ENCODE measurements at regions not wholly inside any gene's neighbourhood (a gene's known extent, or its start where the extent isn't known, plus 50 kb on each side); places are given as distances from the start of the nearest gene placed in this dataset.

DNA sequence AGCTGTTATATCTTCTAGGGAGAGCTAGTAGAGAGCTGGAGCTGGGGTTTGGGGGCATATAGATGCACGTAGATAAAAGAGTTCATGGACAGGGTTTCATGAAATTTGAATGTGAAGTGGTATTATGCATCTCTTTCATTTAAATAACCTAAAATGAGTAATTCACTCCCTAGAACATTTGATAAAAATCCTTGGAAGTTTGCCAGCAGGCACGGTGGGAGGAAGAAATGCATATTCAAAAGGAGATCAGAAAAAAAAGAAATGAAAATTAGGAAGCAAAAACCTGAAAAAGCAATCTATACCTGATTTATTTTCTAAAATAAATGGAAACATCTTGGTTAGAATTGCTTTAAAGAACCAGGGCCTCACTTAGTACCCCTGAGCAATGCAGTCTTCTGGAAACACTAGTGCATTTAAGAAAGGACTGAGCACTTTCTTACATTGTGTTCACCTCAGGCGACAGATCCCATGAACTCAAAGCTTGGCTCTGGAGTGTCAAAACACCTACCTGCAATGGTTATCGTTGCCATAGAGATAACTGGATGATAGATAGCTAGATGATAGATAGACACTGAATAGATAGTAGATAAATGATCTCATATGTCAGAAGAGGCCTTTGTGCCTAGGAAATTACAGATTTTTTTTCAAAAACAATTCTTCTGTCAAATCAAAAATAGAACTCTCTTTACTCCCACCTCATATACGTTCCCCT is 458.6 kb upstream of the THRB start:
- H3K4me3 ChIP-seq = no peak overlapping the region
- TF ChIP-seq RCOR1 (IDR thresholded peaks at IDR 0.05; ENCODE audit: low read depth, low read length) (no peak), CHD4 (IDR thresholded peaks at IDR 0.05; ENCODE audit: borderline replicate concordance) (no peak), HOXB13 (CRISPR knock-in tag; IDR thresholded peaks at IDR 0.05; ENCODE audit: low read depth) (no peak), KDM1A (IDR thresholded peaks at IDR 0.05; ENCODE audit: low read depth) (no peak), MAZ (IDR thresholded peaks at IDR 0.05; ENCODE audit: borderline replicate concordance, low read depth, low read length) (no peak), BHLHE40 (IDR thresholded peaks at IDR 0.05; ENCODE audit: low read depth, low read length) (no peak), ZC3H11A (IDR thresholded peaks at IDR 0.05) (no peak), NR3C1 (IDR thresholded peaks at IDR 0.05) (no peak), MYC (IDR thresholded peaks at IDR 0.05; ENCODE audit: borderline replicate concordance, low read length) (no peak), HOXA7 (CRISPR knock-in tag; IDR thresholded peaks at IDR 0.05) (no peak), GATA3 (IDR thresholded peaks at IDR 0.05; ENCODE audit: borderline replicate concordance) (no peak), POLR2AphosphoS2 (conservative IDR thresholded peaks at IDR 0.05; ENCODE audit: low read length) (no peak), REST (IDR thresholded peaks at IDR 0.05) (no peak), MAFK (IDR thresholded peaks at IDR 0.05; ENCODE audit: partially characterized antibody) (no peak), EP300 (IDR thresholded peaks at IDR 0.05) (no peak)
- TF ChIP-seq, protein P1, sequence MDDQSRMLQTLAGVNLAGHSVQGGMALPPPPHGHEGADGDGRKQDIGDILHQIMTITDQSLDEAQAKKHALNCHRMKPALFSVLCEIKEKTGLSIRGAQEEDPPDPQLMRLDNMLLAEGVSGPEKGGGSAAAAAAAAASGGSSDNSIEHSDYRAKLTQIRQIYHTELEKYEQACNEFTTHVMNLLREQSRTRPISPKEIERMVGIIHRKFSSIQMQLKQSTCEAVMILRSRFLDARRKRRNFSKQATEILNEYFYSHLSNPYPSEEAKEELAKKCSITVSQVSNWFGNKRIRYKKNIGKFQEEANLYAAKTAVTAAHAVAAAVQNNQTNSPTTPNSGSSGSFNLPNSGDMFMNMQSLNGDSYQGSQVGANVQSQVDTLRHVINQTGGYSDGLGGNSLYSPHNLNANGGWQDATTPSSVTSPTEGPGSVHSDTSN (IDR thresholded peaks at IDR 0.05) = no peak
- TF ChIP-seq, protein P2, sequence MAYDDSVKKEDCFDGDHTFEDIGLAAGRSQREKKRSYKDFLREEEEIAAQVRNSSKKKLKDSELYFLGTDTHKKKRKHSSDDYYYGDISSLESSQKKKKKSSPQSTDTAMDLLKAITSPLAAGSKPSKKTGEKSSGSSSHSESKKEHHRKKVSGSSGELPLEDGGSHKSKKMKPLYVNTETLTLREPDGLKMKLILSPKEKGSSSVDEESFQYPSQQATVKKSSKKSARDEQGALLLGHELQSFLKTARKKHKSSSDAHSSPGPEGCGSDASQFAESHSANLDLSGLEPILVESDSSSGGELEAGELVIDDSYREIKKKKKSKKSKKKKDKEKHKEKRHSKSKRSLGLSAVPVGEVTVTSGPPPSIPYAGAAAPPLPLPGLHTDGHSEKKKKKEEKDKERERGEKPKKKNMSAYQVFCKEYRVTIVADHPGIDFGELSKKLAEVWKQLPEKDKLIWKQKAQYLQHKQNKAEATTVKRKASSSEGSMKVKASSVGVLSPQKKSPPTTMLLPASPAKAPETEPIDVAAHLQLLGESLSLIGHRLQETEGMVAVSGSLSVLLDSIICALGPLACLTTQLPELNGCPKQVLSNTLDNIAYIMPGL (CRISPR knock-in tag; IDR thresholded peaks at IDR 0.05; ENCODE audit: borderline replicate concordance) = no peak
- TF ChIP-seq, protein P3, sequence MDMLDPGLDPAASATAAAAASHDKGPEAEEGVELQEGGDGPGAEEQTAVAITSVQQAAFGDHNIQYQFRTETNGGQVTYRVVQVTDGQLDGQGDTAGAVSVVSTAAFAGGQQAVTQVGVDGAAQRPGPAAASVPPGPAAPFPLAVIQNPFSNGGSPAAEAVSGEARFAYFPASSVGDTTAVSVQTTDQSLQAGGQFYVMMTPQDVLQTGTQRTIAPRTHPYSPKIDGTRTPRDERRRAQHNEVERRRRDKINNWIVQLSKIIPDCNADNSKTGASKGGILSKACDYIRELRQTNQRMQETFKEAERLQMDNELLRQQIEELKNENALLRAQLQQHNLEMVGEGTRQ (IDR thresholded peaks at IDR 0.05) = no peak
- no peak overlapping the region for H3K27ac ChIP-seq
- H3K9me3 ChIP-seq = no peaks in the 10 kb centered on the region
- no peak for DNase-seq (ENCODE audit: low read depth in 1 of 2, low spot score in 1 of 2)
- no peak for ATAC-seq
- FAIRE-seq = no peak
- ChIA-PET POLR2A (no interaction called here), CTCF (interaction anchor here (0.9 kb wide), 1 partner anchor 10 kb away, joined by 3 read pairs; no protein-coding TSS in a partner anchor)
- no peak overlapping the region for H3K4me2 ChIP-seq
- WGBS (ENCODE audit: missing lambda C conversion rate) = 36% methylated on average over 5 of the region's 5 CpGs
- H3K4me1 ChIP-seq = no peaks in the 10 kb centered on the region

DNA sequence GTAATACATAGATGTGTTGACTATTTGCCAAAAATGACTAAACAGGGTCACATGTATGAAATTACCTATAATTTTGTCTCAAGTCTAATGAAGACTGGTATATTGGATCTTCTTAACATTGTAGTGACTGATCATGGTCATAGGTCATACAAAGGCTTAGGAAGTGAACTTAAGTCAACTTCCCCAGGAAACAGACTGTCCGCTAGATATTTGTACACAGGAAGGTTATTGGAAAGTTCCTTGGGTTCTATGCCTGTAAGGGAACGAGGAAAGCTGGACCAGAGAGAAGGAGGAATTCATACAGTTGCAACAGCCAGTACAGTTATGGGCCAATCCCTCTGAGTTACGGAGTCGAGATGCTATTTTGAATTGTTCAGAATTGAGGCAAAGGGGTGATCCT is 462.0 kb upstream of the THRB start:
- POLR2A ChIA-PET = no interaction called here
- DNase-seq (ENCODE audit: low read depth in 1 of 2, low spot score in 1 of 2) (no peak), FAIRE-seq (no peak), ATAC-seq (no peak)
- no peak overlapping the region for H3K27ac ChIP-seq
- H3K4me3 ChIP-seq = no peak overlapping the region
- TF ChIP-seq ZNF302 (CRISPR knock-in tag; IDR thresholded peaks at IDR 0.05) (no peak), ESRRA (IDR thresholded peaks at IDR 0.05; ENCODE audit: borderline replicate concordance, low read length) (no peak), NPAS2 (CRISPR knock-in tag; IDR thresholded peaks at IDR 0.05; ENCODE audit: borderline replicate concordance) (no peak), ZFP36 (IDR thresholded peaks at IDR 0.05; ENCODE audit: borderline replicate concordance, partially characterized antibody) (no peak)
- H3K4me2 ChIP-seq = no peak overlapping the region
- WGBS (ENCODE audit: missing lambda C conversion rate) = 56% methylated on average over 4 of the region's 4 CpGs
- CTCF ChIA-PET = interaction anchor here (1.1 to 1.8 kb wide), 3 partner anchors 626 to 692 kb away, joined by 3 read pairs; no protein-coding TSS in a partner anchor
- H3K9me3 ChIP-seq = no peaks in the 10 kb centered on the region
- no peaks in the 10 kb centered on the region for H3K4me1 ChIP-seq
